CD1c-positive myeloid dendritic cell (primary cell): ENCODE measurements at regions not wholly inside any gene's neighbourhood (a gene's known extent, or its start where the extent isn't known, plus 50 kb on each side); places are given as distances from the start of the nearest gene placed in this dataset.

Experiments used
- DNase-seq: peaks from one replicate; pipeline ENCODE4 v3.0.0-alpha.2; 2016; ENCODE audit errors: extremely low spot score

DNA sequence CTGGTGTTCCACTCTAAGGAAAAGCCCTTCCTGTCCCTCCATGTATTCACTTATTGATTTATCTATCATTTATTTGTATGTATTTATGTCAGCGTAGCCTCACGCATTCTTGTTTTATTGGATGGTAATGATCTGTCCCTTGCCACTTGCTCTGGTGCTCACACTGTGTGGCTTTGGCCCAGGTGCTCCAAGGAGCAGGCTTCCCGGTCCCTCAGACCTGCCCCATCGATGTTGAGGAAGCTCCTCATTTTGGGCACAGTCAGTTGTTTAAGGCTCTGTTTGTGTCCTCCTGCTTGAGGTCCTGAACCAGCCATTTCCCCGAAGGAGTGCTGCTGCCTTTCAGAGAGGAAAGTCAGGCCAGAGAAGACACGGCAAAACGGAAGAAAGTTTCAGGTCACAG lies 1485.4 kb downstream of the TBC1D22A start:
- no peak for DNase-seq

- DNase-seq: no peak
Measured at GRCh38 chr22:48245196-48245485, 1482.7 kb downstream of the TBC1D22A start.

DNA sequence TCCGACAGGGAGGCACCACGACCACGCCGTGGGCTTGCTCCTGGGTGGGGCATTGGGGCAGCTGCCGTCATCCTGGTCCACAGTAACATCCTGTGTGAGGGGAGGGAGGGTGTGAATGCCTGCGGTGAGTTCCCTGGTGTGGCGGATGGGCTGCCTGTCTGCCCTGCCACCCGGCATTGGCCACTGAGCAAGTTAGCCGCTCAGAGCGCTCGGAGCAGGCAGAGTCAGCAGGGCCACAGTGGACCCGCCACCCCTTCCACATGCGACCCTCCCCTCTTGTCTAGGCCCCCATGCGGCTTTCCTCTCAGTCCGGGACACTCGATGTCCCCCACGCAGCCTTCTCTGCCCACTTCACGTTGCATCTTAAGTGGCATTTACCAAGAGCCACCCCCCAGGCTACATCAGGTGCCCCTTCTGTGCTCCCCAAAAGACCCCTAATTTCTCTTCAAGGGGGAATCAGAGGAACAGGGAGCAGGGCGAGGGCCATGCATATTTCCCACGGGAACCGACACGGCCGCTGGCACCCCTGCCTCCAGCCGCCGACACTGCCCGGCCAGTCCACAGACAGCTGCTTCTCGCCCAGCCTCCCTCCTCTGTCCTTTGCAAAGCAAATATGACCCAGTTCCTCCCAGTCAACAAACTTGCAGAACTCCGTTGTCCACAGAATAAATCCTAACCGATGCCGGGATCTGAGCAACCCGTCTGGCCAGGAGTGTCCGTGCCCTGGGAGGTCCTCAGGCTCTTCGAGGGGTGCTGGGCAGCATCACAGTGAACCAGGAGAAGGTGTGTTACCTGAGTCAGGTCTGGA lies 1482.1 kb downstream of the TBC1D22A start:
- DNase-seq: no peak

DNA sequence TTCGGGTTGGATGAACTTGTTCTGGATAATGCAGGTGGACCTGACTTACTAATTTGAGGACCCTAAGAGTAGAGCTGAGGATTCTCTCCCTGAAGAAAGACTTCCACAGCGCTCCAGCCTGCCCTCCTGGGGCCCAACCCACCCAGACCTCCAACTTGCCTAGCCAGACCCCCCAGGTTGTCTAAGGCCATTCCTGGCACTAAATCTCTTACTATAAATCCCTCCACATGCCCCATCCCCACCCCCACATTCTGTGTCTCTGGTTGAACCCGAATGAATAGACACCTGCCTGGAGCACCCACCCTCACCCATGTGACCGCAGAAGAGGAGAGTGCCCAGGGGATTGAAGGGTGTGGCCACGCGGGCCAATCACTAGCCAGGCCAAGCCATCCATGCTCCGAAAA lies 1480.0 kb downstream of the TBC1D22A start:
- no peak for DNase-seq

DNA sequence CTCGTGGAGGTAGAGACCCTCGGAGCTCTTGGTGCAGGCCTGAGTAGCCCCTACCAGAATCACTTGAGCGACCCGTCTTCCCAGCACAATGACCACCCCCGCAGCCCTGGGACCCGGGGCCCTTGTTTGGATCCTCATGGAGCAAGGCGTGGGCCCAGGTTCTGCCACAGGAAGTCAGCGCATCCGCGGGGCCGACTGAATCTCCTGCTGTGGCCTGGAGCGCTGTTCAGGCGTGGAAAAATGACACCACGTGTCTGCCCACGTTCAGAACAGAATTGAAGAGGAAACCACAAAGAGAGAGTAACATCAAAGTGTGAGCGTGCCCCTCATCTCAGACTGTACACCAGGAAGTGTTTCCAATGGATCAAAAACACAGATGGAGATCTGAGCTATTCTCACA lies 1479.2 kb downstream of the TBC1D22A start:
- DNase-seq: no peak

GRCh38 chr22:48240935-48241230 lies 1478.4 kb downstream of the TBC1D22A start:
- no peak for DNase-seq

- no peak for DNase-seq
Measured at GRCh38 chr22:48240148-48240934, 1477.9 kb downstream of the TBC1D22A start.

GRCh38 chr22:48239461-48240147 lies 1477.2 kb downstream of the TBC1D22A start:
- no peak for DNase-seq

DNA sequence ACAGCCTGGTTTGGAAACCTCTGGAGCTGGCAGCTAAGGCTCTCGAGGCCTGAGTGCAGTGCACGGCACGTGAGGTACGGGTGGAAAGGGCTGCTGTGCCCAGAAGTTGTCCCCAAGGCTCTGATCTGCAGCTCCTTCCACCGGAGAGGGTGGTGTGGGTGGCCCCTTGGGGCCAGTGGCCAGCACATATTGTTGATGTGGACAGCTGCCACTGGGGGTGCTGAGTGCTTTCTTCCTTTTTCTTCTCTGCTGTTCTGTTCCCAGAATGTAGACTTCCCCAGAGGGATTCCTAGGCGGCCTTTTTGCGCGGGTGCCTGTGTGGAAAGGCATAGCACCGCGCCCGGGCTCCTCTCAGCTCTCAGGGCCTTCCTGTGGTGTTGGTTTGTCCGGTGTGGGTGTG lies 1476.5 kb downstream of the TBC1D22A start:
- DNase-seq: no peak

- no peak for DNase-seq
Measured at GRCh38 chr22:48238284-48238915, 1476.0 kb downstream of the TBC1D22A start.

GRCh38 chr22:48237466-48238283 lies 1475.2 kb downstream of the TBC1D22A start:
- DNase-seq: no peak

GRCh38 chr22:48236261-48236660 lies 1473.8 kb downstream of the TBC1D22A start:
- no peak for DNase-seq

- no peak for DNase-seq
Measured at GRCh38 chr22:48235744-48236143, 1473.3 kb downstream of the TBC1D22A start.

DNA sequence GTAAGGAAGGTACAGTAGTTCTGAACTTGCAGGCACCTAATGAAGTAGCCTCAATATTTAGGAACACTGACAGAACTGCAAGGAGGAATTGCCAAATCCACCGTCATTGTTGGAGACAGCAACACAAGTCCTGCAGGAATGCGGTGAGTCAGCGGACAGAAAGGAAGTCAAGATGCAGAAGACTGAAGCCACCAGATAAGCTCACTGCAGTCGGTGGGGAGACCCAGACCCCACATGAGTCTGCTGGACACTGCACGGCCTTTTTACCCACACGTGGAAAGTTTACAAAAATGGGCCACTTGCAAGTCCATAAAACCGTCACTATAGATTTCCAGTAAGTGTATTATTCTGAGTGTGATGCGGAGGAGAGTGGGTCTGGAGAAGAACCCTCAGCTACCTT lies 1471.6 kb downstream of the TBC1D22A start:
- DNase-seq: no peak

- DNase-seq: no peak
Measured at GRCh38 chr22:48233586-48233985, 1471.1 kb downstream of the TBC1D22A start.

- no peak for DNase-seq
Measured at GRCh38 chr22:48228468-48228867, 1466.0 kb downstream of the TBC1D22A start.

GRCh38 chr22:48227341-48228018 lies 1465.0 kb downstream of the TBC1D22A start:
- DNase-seq: no peak

- no peak for DNase-seq
Measured at GRCh38 chr22:48226026-48227013, 1463.9 kb downstream of the TBC1D22A start.

GRCh38 chr22:48224332-48224731 lies 1461.9 kb downstream of the TBC1D22A start:
- no peak for DNase-seq
